ENCODE measurements at regions not wholly inside any gene's neighbourhood (a gene's known extent, or its start where the extent isn't known, plus 50 kb on each side); places are given as distances from the start of the nearest gene placed in this dataset.

- peak in 1 of 2 donors; percentile 11 for DNase-seq
Observed at GRCh38 chr12:114767906-114768722, 84.1 kb upstream of the TBX3 start.

- DNase-seq: no peak
Observed at GRCh38 chr12:114767084-114767760, 83.2 kb upstream of the TBX3 start.

GRCh38 chr12:114765960-114766691, 82.2 kb upstream of the TBX3 start:
- DNase-seq: no peak

- no peak for DNase-seq
Observed at GRCh38 chr12:114764510-114764909, 80.5 kb upstream of the TBX3 start.

GRCh38 chr12:114762490-114763110, 78.6 kb upstream of the TBX3 start:
- peak in 1 of 2 donors; percentile 26 for DNase-seq

GRCh38 chr12:114760151-114760877, 76.3 kb upstream of the TBX3 start:
- DNase-seq: no peak

- no peak for DNase-seq
Observed at GRCh38 chr12:114759635-114760034, 75.7 kb upstream of the TBX3 start.

- no peak for DNase-seq
Observed at GRCh38 chr12:114757684-114758325, 73.8 kb upstream of the TBX3 start.

- no peak for DNase-seq
Observed at GRCh38 chr12:114752217-114752616, 68.2 kb upstream of the TBX3 start.

- DNase-seq: no peak
Observed at GRCh38 chr12:114751712-114752111, 67.7 kb upstream of the TBX3 start.

GRCh38 chr12:114750917-114751316, 66.9 kb upstream of the TBX3 start:
- no peak for DNase-seq

GRCh38 chr12:114749065-114749464, 65.1 kb upstream of the TBX3 start:
- no peak for DNase-seq

- no peak for DNase-seq
Observed at GRCh38 chr12:114747012-114747858, 63.3 kb upstream of the TBX3 start.

- no peak for DNase-seq
Observed at GRCh38 chr12:114746297-114747011, 62.5 kb upstream of the TBX3 start.

- no peak for DNase-seq
Observed at GRCh38 chr12:114744691-114745090, 60.7 kb upstream of the TBX3 start.

GRCh38 chr12:114744285-114744684, 60.3 kb upstream of the TBX3 start:
- no peak for DNase-seq

GRCh38 chr12:114743799-114744198, 59.8 kb upstream of the TBX3 start:
- no peak for DNase-seq

GRCh38 chr12:114743289-114743688, 59.3 kb upstream of the TBX3 start:
- no peak for DNase-seq

- no peak for DNase-seq
Observed at GRCh38 chr12:114742363-114742762, 58.4 kb upstream of the TBX3 start.

- DNase-seq: no peak
Observed at GRCh38 chr12:114741940-114742339, 58.0 kb upstream of the TBX3 start.

All from CD4-positive, alpha-beta T cell treated with Interferon alpha-2 for 1 hour (primary cell).